Panc1 (cell line): ENCODE measurements at regions not wholly inside any gene's neighbourhood (a gene's known extent, or its start where the extent isn't known, plus 50 kb on each side); places are given as distances from the start of the nearest gene placed in this dataset.
A peak's percentile ranks its signal among the peaks of the same experiment; 100 is the strongest.

Experiments used
- ATAC-seq: fragments of 200-7000 bp; cut with Tn5 transposase; 2 replicates; pipeline ENCODE4 v1.9.1; 2020; ENCODE audit warnings: mild to moderate bottlenecking, moderate library complexity
- BruUV-seq: library from RNA; stranded (reverse); fragments of 400-500 nt; replicated peaks from 2 replicates; lab custom pipeline; 2021; lab: Mats Ljungman, UMichigan
- CTCF ChIA-PET: fragments of 300-600 bp; sonication (Branson Sonifier 250); formaldehyde crosslinking; loops from one replicate; lab custom pipeline; 2022; ENCODE audit warnings: antibody characterized with exemption; lab: Charles Lee
- POLR2A ChIA-PET: fragments of 300-600 bp; sonication (Branson Sonifier 250); formaldehyde crosslinking; loops from one replicate; lab custom pipeline; 2022; ENCODE audit warnings: antibody characterized with exemption; lab: Charles Lee
- DNase-seq: peaks from one replicate; pipeline ENCODE4 v3.0.0-alpha.2; 2010; ENCODE audit warnings: low read depth, low spot score
- H3K27ac ChIP-seq: 2 replicates; pipeline ENCODE4 v1.5.1; 2011; ENCODE audit warnings: mild to moderate bottlenecking, low read length, inconsistent platforms
- H3K27me3 ChIP-seq: fragments of 200-500 bp; sonication (Bioruptor generic); 2 replicates; pipeline ENCODE4 v1.6.0; 2014; ENCODE audit warnings: low read length, inconsistent platforms; ENCODE audit not compliant: control insufficient read depth, insufficient read depth
- H3K36me3 ChIP-seq: fragments of 200-500 bp; sonication (Bioruptor generic); 2 replicates; pipeline ENCODE4 v1.5.1; 2014; ENCODE audit warnings: inconsistent platforms, mild to moderate bottlenecking, low read length, moderate library complexity; ENCODE audit not compliant: control insufficient read depth, insufficient read depth
- H3K4me1 ChIP-seq: 2 replicates; pipeline ENCODE4 v1.5.1; 2011; ENCODE audit warnings: inconsistent platforms, mild to moderate bottlenecking, low read length, moderate library complexity; ENCODE audit not compliant: control insufficient read depth, insufficient read depth
- H3K4me3 ChIP-seq, 2 experiments: 2 replicates each; pipeline ENCODE4 v1.5.1; 2011 to 2012; ENCODE audit warnings: low read depth in 2 of 2, low read length in 2 of 2, mild to moderate bottlenecking in 2 of 2, inconsistent platforms in 1 of 2, moderate library complexity in 1 of 2
- H3K9me3 ChIP-seq: fragments of 200-500 bp; sonication (Bioruptor generic); 2 replicates; pipeline ENCODE4 v1.5.1; 2014; ENCODE audit warnings: low read depth, mild to moderate bottlenecking, inconsistent platforms, low read length, moderate library complexity; ENCODE audit not compliant: control insufficient read depth, insufficient read depth
- POLR2AphosphoS5 ChIP-seq: IDR thresholded peaks from 2 replicates; pipeline ENCODE4 v1.6.1; 2012; ENCODE audit warnings: mild to moderate bottlenecking, low read depth, low read length, moderate library complexity
- TCF7L2 ChIP-seq: IDR thresholded peaks from 2 replicates; pipeline ENCODE4 v1.6.1; 2011; ENCODE audit warnings: mild to moderate bottlenecking, low read depth, low read length, inconsistent platforms
- in situ Hi-C: cut with HindIII; loops from 2 replicates; pipeline ENCODE4 v1.10.0; 2016; ENCODE audit warnings: low sequenced_read_pairs, low pct_unique_long_range_greater_than_20kb
- intact Hi-C: fragments of 100-400 bp; cut with micrococcal nuclease; formaldehyde crosslinking; loops from one replicate; pipeline ENCODE4 v1.10.0; 2022; ENCODE audit not compliant: unreplicated experiment
- TF ChIP-seq, protein P1 (sequence below): fragments of 450-650 bp; IDR thresholded peaks from 2 replicates; pipeline ENCODE4 v1.5.1; 2017; ENCODE audit warnings: mild to moderate bottlenecking
- TF ChIP-seq, protein P2 (sequence below), 2 experiments: IDR thresholded peaks; 2 replicates each; pipeline ENCODE4 v1.6.1; 2011 to 2012; ENCODE audit warnings: low read depth in 2 of 2, control low read depth in 1 of 2, low read length in 1 of 2, mild to moderate bottlenecking in 1 of 2, moderate library complexity in 1 of 2; ENCODE audit not compliant: insufficient read depth in 1 of 2

DNA sequence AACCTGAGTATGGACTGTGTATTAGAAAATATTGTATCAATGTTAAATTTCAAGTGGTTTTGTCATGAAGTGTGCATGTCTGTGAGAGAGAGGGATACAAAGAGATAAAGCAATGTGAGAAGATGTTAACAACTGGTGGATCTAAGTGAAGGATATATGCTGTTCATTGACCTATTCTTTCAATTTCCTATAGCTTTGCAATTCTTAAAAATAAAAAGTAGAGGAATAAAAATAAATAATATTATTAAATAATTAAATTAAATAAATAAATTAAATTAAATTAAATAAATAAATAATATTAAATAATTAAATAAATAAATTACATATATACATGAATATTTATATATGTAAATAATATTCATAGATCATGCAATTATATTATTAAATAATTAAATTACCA is 131.2 kb upstream of the DACH1 start:
- TF ChIP-seq, protein P1, sequence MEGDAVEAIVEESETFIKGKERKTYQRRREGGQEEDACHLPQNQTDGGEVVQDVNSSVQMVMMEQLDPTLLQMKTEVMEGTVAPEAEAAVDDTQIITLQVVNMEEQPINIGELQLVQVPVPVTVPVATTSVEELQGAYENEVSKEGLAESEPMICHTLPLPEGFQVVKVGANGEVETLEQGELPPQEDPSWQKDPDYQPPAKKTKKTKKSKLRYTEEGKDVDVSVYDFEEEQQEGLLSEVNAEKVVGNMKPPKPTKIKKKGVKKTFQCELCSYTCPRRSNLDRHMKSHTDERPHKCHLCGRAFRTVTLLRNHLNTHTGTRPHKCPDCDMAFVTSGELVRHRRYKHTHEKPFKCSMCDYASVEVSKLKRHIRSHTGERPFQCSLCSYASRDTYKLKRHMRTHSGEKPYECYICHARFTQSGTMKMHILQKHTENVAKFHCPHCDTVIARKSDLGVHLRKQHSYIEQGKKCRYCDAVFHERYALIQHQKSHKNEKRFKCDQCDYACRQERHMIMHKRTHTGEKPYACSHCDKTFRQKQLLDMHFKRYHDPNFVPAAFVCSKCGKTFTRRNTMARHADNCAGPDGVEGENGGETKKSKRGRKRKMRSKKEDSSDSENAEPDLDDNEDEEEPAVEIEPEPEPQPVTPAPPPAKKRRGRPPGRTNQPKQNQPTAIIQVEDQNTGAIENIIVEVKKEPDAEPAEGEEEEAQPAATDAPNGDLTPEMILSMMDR = no peak
- TF ChIP-seq TCF7L2 = no peak
- TF ChIP-seq POLR2AphosphoS5 = no peak
- TF ChIP-seq, protein P2, sequence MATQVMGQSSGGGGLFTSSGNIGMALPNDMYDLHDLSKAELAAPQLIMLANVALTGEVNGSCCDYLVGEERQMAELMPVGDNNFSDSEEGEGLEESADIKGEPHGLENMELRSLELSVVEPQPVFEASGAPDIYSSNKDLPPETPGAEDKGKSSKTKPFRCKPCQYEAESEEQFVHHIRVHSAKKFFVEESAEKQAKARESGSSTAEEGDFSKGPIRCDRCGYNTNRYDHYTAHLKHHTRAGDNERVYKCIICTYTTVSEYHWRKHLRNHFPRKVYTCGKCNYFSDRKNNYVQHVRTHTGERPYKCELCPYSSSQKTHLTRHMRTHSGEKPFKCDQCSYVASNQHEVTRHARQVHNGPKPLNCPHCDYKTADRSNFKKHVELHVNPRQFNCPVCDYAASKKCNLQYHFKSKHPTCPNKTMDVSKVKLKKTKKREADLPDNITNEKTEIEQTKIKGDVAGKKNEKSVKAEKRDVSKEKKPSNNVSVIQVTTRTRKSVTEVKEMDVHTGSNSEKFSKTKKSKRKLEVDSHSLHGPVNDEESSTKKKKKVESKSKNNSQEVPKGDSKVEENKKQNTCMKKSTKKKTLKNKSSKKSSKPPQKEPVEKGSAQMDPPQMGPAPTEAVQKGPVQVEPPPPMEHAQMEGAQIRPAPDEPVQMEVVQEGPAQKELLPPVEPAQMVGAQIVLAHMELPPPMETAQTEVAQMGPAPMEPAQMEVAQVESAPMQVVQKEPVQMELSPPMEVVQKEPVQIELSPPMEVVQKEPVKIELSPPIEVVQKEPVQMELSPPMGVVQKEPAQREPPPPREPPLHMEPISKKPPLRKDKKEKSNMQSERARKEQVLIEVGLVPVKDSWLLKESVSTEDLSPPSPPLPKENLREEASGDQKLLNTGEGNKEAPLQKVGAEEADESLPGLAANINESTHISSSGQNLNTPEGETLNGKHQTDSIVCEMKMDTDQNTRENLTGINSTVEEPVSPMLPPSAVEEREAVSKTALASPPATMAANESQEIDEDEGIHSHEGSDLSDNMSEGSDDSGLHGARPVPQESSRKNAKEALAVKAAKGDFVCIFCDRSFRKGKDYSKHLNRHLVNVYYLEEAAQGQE (IDR thresholded peaks at IDR 0.05; ENCODE audit: insufficient read depth in 1 of 2, low read depth in 2 of 2, low read length in 1 of 2) = no peak
- no peak overlapping the region for H3K27ac ChIP-seq
- DNase-seq (no peak), ATAC-seq (no peak)
- H3K27me3 ChIP-seq = no peaks in the 10 kb centered on the region
- no peaks in the 10 kb centered on the region for H3K36me3 ChIP-seq
- H3K9me3 ChIP-seq = no peaks in the 10 kb centered on the region
- intact Hi-C loops = loop anchor here (10.0 kb wide), 1 partner anchor 213 kb away; no protein-coding TSS in a partner anchor
- ChIA-PET CTCF (no interaction called here), POLR2A (no interaction called here)
- in situ Hi-C loops = no loop called here
- no TSS peak for BruUV-seq
- H3K4me3 ChIP-seq = no peak overlapping the region
- H3K4me1 ChIP-seq = no peaks in the 10 kb centered on the region

DNA sequence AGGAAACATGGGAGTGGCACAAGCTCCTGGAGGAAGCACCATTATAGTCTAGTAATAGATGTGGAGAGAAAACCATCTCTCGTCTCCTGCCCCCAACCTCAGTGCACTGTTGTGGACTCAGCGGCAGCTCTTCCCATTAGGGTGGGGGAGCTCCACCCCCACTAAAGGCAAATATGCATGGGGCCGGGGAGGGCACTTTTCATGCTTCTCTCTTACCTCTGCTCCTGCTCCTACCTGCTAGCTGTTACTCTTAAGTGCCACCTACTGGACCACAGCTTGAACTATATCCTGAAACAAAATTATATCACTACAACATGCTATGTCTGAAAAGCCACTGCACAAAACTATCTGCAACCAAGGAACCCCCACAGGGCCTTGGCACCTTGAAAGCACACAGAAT is 112.6 kb upstream of the DACH1 start:
- TF ChIP-seq, protein P2 (IDR thresholded peaks at IDR 0.05; ENCODE audit: insufficient read depth in 1 of 2, low read depth in 2 of 2, low read length in 1 of 2) = no peak
- TF ChIP-seq, protein P1 = 0 out of 2 replicates have a peak, but pooled peaks have one; percentile 5
- ChIA-PET POLR2A (no interaction called here), CTCF (no interaction called here)
- Histone ChIP-seq H3K27ac (no peak overlapping the region), H3K36me3 (no peaks in the 10 kb centered on the region), H3K9me3 (no peaks in the 10 kb centered on the region), H3K27me3 (no peaks in the 10 kb centered on the region), H3K4me3 (no peak overlapping the region), H3K4me1 (no peaks in the 10 kb centered on the region)
- no TSS peak for BruUV-seq
- ATAC-seq (no peak), DNase-seq (no peak)
- in situ Hi-C loops (no loop called here), intact Hi-C loops (no loop called here)
